ENCODE measurements at regions not wholly inside any gene's neighbourhood (a gene's known extent, or its start where the extent isn't known, plus 50 kb on each side); places are given as distances from the start of the nearest gene placed in this dataset.
"Not testable (repeated sequence)": the region's sequence is repeated elsewhere in the genome, so short reads cannot be mapped to it uniquely, and the experiment has no call there.

DNA sequence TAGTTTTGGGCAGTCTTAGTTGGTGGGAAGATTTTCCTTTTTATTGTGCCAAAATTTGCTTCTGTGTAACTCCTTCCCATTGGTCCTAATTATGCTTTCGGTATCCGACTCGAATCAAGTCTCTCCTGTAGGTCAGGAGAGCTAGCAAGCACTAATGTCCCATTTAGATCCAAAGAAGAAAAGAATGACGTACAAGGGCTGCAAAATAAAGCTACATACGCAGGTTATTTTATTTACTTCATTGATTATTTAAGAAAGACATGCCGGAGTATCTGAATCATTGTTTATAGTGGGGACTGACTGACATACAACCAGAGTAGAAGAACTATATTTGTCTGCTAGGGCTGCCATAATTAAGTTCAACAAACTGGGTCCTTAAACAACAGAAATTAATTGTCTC is 648.5 kb downstream of the CPS1 start:
- no peak for DNase-seq (ENCODE audit: low read depth, low spot score)
- no peak overlapping the region for H3K27ac ChIP-seq (ENCODE audit: low read depth, low read length)
- H3K4me3 ChIP-seq (ENCODE audit: low read depth, low read length) = no peak overlapping the region
- no peaks in the 10 kb centered on the region for H3K27me3 ChIP-seq (ENCODE audit: control insufficient read depth, insufficient read depth, low read length)
- ChIA-PET POLR2A (no interaction called here), CTCF (no interaction called here)
- no peaks in the 10 kb centered on the region; the same call in 1 of the 2 replicates for H3K9me3 ChIP-seq (ENCODE audit: control insufficient read depth, insufficient read depth, low read length)
- TF ChIP-seq, protein P1, sequence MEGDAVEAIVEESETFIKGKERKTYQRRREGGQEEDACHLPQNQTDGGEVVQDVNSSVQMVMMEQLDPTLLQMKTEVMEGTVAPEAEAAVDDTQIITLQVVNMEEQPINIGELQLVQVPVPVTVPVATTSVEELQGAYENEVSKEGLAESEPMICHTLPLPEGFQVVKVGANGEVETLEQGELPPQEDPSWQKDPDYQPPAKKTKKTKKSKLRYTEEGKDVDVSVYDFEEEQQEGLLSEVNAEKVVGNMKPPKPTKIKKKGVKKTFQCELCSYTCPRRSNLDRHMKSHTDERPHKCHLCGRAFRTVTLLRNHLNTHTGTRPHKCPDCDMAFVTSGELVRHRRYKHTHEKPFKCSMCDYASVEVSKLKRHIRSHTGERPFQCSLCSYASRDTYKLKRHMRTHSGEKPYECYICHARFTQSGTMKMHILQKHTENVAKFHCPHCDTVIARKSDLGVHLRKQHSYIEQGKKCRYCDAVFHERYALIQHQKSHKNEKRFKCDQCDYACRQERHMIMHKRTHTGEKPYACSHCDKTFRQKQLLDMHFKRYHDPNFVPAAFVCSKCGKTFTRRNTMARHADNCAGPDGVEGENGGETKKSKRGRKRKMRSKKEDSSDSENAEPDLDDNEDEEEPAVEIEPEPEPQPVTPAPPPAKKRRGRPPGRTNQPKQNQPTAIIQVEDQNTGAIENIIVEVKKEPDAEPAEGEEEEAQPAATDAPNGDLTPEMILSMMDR (IDR thresholded peaks at IDR 0.05; ENCODE audit: low read depth, low read length) = no peak

DNA sequence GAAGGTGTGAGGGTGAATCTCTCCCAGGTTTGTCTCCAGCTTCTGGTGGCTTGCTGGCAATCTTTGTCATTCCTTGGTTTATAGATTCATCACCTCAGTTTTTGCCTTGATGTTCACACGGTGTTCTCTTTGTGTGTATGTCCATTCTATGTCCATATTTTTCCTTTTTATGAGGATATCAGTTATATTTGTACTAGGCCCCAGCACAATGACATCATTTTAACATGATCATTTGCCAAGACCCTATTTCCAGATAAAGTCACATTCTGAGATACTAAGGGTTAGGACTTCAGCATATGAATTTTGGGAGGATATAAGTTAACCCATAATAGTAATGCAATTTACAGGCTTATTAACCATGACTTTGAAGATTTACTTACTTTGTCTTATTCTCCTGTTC is 649.0 kb downstream of the CPS1 start:
- DNase-seq (ENCODE audit: low read depth, low spot score) = no peak
- no peaks in the 10 kb centered on the region for H3K27me3 ChIP-seq (ENCODE audit: control insufficient read depth, insufficient read depth, low read length)
- CTCF ChIA-PET = no interaction called here
- H3K4me3 ChIP-seq (ENCODE audit: low read depth, low read length) = no peak overlapping the region
- H3K27ac ChIP-seq (ENCODE audit: low read depth, low read length) = no peak overlapping the region
- no peaks in the 10 kb centered on the region; the same call in 1 of the 2 replicates for H3K9me3 ChIP-seq (ENCODE audit: control insufficient read depth, insufficient read depth, low read length)
- TF ChIP-seq, protein P1 (IDR thresholded peaks at IDR 0.05; ENCODE audit: low read depth, low read length) = no peak
- POLR2A ChIA-PET = no interaction called here

- Histone ChIP-seq H3K27me3 (ENCODE audit: control insufficient read depth, insufficient read depth, low read length) (no peaks in the 10 kb centered on the region), H3K9me3 (ENCODE audit: control insufficient read depth, insufficient read depth, low read length) (no peaks in the 10 kb centered on the region; the same call in 1 of the 2 replicates), H3K27ac (ENCODE audit: low read depth, low read length) (no peak overlapping the region), H3K4me3 (ENCODE audit: low read depth, low read length) (no peak overlapping the region)
- ChIA-PET CTCF (no interaction called here), POLR2A (no interaction called here)
- TF ChIP-seq, protein P1 (IDR thresholded peaks at IDR 0.05; ENCODE audit: low read depth, low read length) = no peak
- no peak for DNase-seq (ENCODE audit: low read depth, low spot score)
Observed at GRCh38 chr2:211205836-211206235, 649.4 kb downstream of the CPS1 start.

DNA sequence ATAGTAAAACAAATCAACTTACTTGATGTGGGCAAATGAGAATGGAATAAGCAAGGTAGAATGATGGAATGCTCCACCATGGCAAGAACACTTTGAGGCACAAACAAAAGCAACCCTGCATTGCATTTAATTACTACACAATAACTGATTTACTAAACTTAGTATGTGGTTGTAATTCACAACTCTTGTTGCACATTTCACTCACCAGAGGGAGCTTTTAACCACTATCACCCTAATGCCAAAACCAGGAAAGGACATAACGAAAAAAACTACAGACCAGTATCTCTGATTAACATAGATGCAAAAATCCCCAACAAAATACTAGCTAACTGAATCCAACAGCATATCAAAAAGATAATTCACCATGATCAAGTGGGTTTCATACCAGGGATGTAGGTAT is 659.8 kb downstream of the CPS1 start:
- 0 out of 2 replicates have a peak, but pooled peaks cover 3% of the 10 kb centered on the region for H3K9me3 ChIP-seq (ENCODE audit: control insufficient read depth, insufficient read depth, low read length)
- no peaks in the 10 kb centered on the region for H3K27me3 ChIP-seq (ENCODE audit: control insufficient read depth, insufficient read depth, low read length)
- POLR2A ChIA-PET = no interaction called here
- H3K27ac ChIP-seq (ENCODE audit: low read depth, low read length) = no peak overlapping the region
- CTCF ChIA-PET = no interaction called here
- DNase-seq (ENCODE audit: low read depth, low spot score) = no peak
- TF ChIP-seq, protein P1 (IDR thresholded peaks at IDR 0.05; ENCODE audit: low read depth, low read length) = no peak
- no peak overlapping the region for H3K4me3 ChIP-seq (ENCODE audit: low read depth, low read length)

DNA sequence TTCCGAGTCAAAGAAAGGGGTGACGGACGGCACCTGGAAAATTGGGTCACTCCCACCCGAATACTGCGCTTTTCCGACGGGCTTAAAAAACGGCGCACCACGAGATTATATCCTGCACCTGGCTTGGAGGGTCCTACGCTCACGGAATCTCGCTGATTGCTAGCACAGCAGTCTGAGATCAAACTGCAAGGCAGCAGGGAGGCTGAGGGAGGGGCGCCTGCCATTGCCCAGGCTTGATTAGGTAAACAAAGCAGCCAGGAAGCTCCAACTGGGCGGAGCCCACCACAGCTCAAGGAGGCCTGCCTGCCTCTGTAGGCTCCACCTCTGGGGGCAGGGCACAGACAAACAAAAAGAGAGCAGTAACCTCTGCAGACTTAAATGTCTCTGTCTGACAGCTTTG is 663.1 kb downstream of the CPS1 start:
- H3K27ac ChIP-seq (ENCODE audit: low read depth, low read length); DNase-seq (ENCODE audit: low read depth, low spot score); POLR2A ChIA-PET; H3K9me3 ChIP-seq (ENCODE audit: control insufficient read depth, insufficient read depth, low read length); H3K27me3 ChIP-seq (ENCODE audit: control insufficient read depth, insufficient read depth, low read length); CTCF ChIA-PET; H3K4me3 ChIP-seq (ENCODE audit: low read depth, low read length): not testable (repeated sequence)

GRCh38 chr2:211225784-211226183 is 669.4 kb downstream of the CPS1 start:
- TF ChIP-seq, protein P1 (IDR thresholded peaks at IDR 0.05; ENCODE audit: low read depth, low read length) = no peak
- Histone ChIP-seq H3K9me3 (ENCODE audit: control insufficient read depth, insufficient read depth, low read length) (peaks cover 16% of the 10 kb centered on the region), H3K27me3 (ENCODE audit: control insufficient read depth, insufficient read depth, low read length) (no peaks in the 10 kb centered on the region), H3K27ac (ENCODE audit: low read depth, low read length) (no peak overlapping the region), H3K4me3 (ENCODE audit: low read depth, low read length) (no peak overlapping the region)
- DNase-seq (ENCODE audit: low read depth, low spot score) = no peak
- ChIA-PET CTCF (no interaction called here), POLR2A (no interaction called here)

Measured in AG04450 (cell line).